ENCODE measurements at regions not wholly inside any gene's neighbourhood (a gene's known extent, or its start where the extent isn't known, plus 50 kb on each side); places are given as distances from the start of the nearest gene placed in this dataset.
A peak's percentile ranks its signal among the peaks of the same experiment; 100 is the strongest.

DNA sequence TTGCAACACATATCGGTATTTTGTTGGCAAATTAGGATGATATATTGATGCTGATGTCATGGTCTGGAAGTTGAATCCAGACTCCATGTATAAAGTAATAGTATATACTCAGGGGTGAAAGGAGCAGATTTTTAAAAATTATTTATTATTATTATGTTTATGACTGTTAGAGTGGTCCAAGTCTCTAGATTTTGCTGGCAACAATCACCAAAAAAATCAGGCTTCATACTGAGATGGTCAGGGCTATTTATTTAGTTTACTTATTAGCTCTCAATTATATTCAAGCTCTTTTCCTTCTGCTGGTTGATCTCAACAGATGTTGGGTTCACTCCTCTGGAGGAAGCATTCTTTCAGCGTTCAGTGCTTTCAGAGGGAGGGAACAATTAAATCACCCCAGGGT, 73.9 kb upstream of the VCX3B start:
- no peaks in the 10 kb centered on the region for H3K79me2 ChIP-seq (ENCODE audit: low read depth)
- H3K9me2 ChIP-seq (ENCODE audit: insufficient read depth) = no peaks in the 10 kb centered on the region
- no peaks in the 10 kb centered on the region for H3K4me1 ChIP-seq (replicated peaks; ENCODE audit: insufficient read depth)
- no peaks in the 10 kb centered on the region for H3F3A ChIP-seq (ENCODE audit: insufficient read depth, low read depth)
- ChIA-PET POLR2A (ENCODE audit: unreplicated experiment) (no interaction called here), CTCF (no interaction called here)
- H4K20me1 ChIP-seq (ENCODE audit: insufficient read depth) = no peaks in the 10 kb centered on the region
- no peak overlapping the region for H3K27ac ChIP-seq
- no peak overlapping the region for H3K4me3 ChIP-seq
- no peaks in the 10 kb centered on the region for H3K36me3 ChIP-seq (ENCODE audit: low read depth)
- 0 out of 2 replicates have a peak, but pooled peaks cover 5% of the 10 kb centered on the region for H3K9me3 ChIP-seq (ENCODE audit: insufficient read depth, low read depth)
- no peak for TF ChIP-seq EZH2 (IDR thresholded peaks at IDR 0.05; ENCODE audit: low read depth)
- no peak for TF ChIP-seq CTCF (conservative IDR thresholded peaks at IDR 0.05)
- no peak overlapping the region for H3K4me2 ChIP-seq
- H2AFZ ChIP-seq = no peak overlapping the region
- BruUV-seq (replicated peaks) = no TSS peak
- intact Hi-C loops (cut with micrococcal nuclease; ENCODE audit: unreplicated experiment) = no loop called here
- no peak for DNase-seq
- H3K27me3 ChIP-seq (ENCODE audit: insufficient read depth, low read depth) = no peaks in the 10 kb centered on the region

- Histone ChIP-seq H2AFZ (peak overlapping the region; percentile 53; the same call in 1 of the 2 replicates), H3K27ac (peak overlapping the region; percentile 71), H3K4me1 (replicated peaks; ENCODE audit: insufficient read depth) (peaks cover 23% of the 10 kb centered on the region), H3F3A (ENCODE audit: insufficient read depth, low read depth) (peaks cover 21% of the 10 kb centered on the region; the same call in 1 of the 2 replicates), H3K9me3 (ENCODE audit: insufficient read depth, low read depth) (no peaks in the 10 kb centered on the region), H4K20me1 (ENCODE audit: insufficient read depth) (no peaks in the 10 kb centered on the region), H3K27me3 (ENCODE audit: insufficient read depth, low read depth) (no peaks in the 10 kb centered on the region), H3K4me3 (peak overlapping the region; percentile 28; the same call in 1 of the 2 replicates), H3K36me3 (ENCODE audit: low read depth) (no peaks in the 10 kb centered on the region), H3K9me2 (ENCODE audit: insufficient read depth) (no peaks in the 10 kb centered on the region), H3K79me2 (ENCODE audit: low read depth) (no peaks in the 10 kb centered on the region), H3K4me2 (peak overlapping the region; percentile 56)
- intact Hi-C loops (cut with micrococcal nuclease; ENCODE audit: unreplicated experiment) = loop anchor here (1.0 kb wide), 1 partner anchor 131 kb away; no protein-coding TSS in a partner anchor
- TF ChIP-seq EZH2 (IDR thresholded peaks at IDR 0.05; ENCODE audit: low read depth) (no peak), CTCF (conservative IDR thresholded peaks at IDR 0.05) (no peak)
- DNase-seq = no peak
- POLR2A ChIA-PET (ENCODE audit: unreplicated experiment) = interaction anchor here (0.5 to 0.7 kb wide), 3 partner anchors 192 to 1883 kb away, joined by 3 to 5 read pairs (median 4); no protein-coding TSS in a partner anchor
- BruUV-seq (replicated peaks) = no TSS peak
- CTCF ChIA-PET = interaction anchor here (0.8 kb wide), 1 partner anchor 325 kb away, joined by 4 read pairs; no protein-coding TSS in a partner anchor
These were observed 60.6 kb upstream of the VCX3B start for GRCh38 chrX:8403988-8404387.

DNA sequence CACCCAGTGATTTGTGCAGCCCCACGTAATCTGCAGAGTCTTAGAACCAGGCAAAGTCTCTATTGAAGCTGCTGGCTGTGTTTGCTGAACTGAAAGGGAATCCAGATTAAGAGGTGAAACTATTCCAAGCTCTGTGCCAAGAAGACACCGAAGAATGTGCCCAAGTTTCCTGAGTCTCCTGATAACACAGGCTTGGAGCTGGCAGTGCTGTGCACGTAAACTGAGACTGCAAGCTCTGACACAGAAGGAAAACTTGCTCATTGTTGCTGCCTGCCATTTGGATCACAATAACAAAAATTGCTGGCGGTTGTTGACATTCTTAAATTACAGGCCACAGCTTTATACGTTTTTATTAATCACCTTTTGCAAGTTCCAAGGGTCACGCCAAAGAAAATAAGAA, 60.2 kb upstream of the VCX3B start:
- Histone ChIP-seq H3K79me2 (ENCODE audit: low read depth) (no peaks in the 10 kb centered on the region), H3F3A (ENCODE audit: insufficient read depth, low read depth) (peaks cover 21% of the 10 kb centered on the region; the same call in 1 of the 2 replicates), H3K9me2 (ENCODE audit: insufficient read depth) (no peaks in the 10 kb centered on the region), H3K36me3 (ENCODE audit: low read depth) (no peaks in the 10 kb centered on the region), H3K9me3 (ENCODE audit: insufficient read depth, low read depth) (no peaks in the 10 kb centered on the region), H2AFZ (peak overlapping the region; percentile 53; the same call in 1 of the 2 replicates), H3K27me3 (ENCODE audit: insufficient read depth, low read depth) (no peaks in the 10 kb centered on the region), H3K27ac (peak overlapping the region; percentile 71), H3K4me3 (peak overlapping the region; percentile 28; the same call in 1 of the 2 replicates), H3K4me2 (peak overlapping the region; percentile 56), H4K20me1 (ENCODE audit: insufficient read depth) (no peaks in the 10 kb centered on the region), H3K4me1 (replicated peaks; ENCODE audit: insufficient read depth) (peaks cover 23% of the 10 kb centered on the region)
- ChIA-PET POLR2A (ENCODE audit: unreplicated experiment) (interaction anchor here (0.5 to 0.7 kb wide), 5 partner anchors 71 to 1882 kb away, joined by 3 to 7 read pairs (median 4); no protein-coding TSS in a partner anchor), CTCF (interaction anchor here (0.8 kb wide), 1 partner anchor 324 kb away, joined by 4 read pairs; no protein-coding TSS in a partner anchor)
- BruUV-seq (replicated peaks) = no TSS peak
- DNase-seq = peak; percentile 58 to 92
- intact Hi-C loops (cut with micrococcal nuclease; ENCODE audit: unreplicated experiment) = loop anchor here (1.0 kb wide), 1 partner anchor 131 kb away; no protein-coding TSS in a partner anchor
- TF ChIP-seq EZH2 (IDR thresholded peaks at IDR 0.05; ENCODE audit: low read depth) = no peak
- no peak for TF ChIP-seq CTCF (conservative IDR thresholded peaks at IDR 0.05)

Data from PC-9 (cell line).